Dermis blood vessel endothelial cell (primary cell): ENCODE measurements at regions not wholly inside any gene's neighbourhood (a gene's known extent, or its start where the extent isn't known, plus 50 kb on each side); places are given as distances from the start of the nearest gene placed in this dataset.

Source experiments
- DNase-seq: peaks from one replicate; pipeline ENCODE4 v3.0.0; 2010

GRCh38 chr12:125373375-125373774, 308.1 kb downstream of the AACS start:
- DNase-seq, result no peak

DNA sequence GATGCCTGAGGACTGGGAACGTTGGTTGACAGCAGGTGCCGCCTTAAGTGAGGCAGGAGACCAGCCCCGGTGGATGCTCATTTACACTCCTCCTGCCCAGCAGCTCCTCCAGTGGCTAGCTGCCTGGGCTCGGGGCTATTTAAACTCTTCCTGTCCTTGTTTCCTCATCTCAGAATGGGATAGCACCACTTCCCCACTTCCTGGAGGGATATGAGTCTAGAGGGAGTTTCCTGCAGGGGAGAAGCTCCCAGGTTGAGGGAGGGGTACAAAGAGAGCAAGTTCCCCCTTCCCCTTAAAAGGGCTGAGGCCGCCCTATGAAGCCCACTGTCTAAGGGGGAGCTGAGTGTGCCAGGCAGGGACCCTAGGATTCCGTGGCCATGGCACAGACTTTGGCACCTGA, 311.2 kb downstream of the AACS start:
- no peak for DNase-seq

DNA sequence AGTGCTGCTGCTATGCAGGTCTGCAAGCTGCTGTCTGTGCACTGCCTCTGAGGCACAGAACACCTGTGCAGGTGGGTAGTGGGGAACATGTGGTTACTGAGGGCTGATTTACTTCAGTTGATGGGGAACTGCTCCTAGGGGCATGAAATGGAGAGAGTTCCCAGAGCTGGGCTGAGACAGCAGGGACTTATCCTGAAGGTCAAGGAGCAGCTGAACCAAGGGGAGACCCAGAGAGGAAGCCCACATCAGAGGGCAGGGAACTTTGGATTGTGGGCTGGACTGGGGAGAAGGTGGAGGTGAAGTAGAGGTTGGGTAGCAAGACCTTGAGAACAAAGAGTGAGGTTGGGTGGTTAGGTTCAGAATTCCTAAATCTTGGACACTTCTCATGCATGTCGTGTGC, 311.9 kb downstream of the AACS start:
- DNase-seq, result no peak

DNA sequence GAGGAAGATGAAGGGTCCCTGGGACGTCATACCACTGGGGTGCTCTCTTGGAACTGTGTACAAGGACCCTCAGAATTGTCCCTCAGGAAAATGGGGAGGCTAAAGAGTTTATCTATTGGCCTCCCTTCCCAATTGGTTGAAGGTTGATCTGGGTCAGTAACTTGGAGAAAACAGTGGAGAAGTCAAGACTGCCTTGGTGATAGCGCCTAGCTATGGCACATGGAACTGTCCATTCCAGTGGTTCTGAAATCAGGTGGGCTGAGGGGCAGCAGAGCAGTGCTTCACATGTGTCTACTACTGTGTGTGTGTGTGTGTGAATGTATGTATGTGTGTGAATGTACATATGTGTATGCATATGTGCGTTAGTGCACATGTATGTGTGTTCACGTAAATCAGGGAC, 316.1 kb downstream of the AACS start:
- no peak for DNase-seq

DNA sequence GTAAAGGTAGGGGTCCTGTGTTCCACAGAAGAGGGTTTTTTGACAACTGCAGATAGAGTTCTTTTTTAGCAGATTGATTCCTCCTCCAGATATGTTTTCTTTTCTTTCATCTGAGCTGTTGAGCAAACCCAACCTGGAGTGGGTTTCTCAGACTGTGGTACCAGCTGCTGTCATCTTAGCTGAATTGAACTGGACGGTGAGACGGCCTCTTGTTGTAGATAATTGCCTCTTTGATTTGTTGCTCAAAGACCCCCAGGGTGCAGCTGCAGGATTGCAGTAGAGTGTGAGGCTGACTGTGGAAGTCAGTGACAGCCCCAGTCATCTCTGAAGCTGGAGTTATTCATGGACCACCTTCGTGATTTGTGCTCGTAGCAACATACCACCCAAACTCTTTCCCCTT, 317.7 kb downstream of the AACS start:
- no peak for DNase-seq

DNA sequence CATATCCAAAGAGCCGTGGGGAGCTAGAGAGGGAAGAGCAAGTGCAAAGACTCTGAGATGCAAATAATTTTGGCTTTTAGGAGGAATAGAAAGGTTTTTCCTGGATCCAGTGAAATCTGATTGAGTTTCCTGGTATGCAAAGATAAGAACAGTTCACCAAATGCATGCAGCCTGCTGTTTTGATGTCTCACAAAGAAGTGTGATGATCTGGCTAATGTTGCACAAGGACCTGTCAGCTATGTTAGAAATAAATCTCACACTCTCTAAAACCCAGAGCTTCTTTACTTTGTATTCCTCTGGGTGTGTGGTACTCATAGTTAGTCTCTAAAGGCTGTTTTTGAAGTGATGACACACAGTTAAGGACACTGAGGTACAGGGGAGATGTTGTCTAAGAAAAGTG, 321.4 kb downstream of the AACS start:
- no peak for DNase-seq

- DNase-seq, result no peak
Observed at GRCh38 chr12:125387206-125387605, 322.0 kb downstream of the AACS start.

GRCh38 chr12:125389061-125389697, 323.9 kb downstream of the AACS start:
- no peak for DNase-seq

DNA sequence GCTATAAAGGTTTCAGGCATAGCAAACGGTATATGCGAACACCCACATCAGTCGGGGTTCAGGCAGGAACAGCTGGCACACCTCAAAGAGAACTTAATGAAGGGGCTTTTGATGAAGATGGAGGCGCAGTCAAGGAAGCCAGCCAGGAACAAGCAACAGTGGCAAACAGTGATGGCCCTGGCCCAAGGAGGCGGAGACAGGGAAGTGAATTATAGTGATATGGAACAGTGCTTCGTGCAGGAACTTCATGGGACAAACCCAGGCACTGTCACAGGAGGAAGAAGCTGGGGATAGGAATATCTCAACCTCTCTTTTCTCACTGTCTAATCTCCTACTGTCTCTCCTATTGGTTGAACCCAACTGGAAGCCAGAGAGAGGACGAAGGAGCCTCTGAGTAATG, 328.3 kb downstream of the AACS start:
- no peak for DNase-seq

DNA sequence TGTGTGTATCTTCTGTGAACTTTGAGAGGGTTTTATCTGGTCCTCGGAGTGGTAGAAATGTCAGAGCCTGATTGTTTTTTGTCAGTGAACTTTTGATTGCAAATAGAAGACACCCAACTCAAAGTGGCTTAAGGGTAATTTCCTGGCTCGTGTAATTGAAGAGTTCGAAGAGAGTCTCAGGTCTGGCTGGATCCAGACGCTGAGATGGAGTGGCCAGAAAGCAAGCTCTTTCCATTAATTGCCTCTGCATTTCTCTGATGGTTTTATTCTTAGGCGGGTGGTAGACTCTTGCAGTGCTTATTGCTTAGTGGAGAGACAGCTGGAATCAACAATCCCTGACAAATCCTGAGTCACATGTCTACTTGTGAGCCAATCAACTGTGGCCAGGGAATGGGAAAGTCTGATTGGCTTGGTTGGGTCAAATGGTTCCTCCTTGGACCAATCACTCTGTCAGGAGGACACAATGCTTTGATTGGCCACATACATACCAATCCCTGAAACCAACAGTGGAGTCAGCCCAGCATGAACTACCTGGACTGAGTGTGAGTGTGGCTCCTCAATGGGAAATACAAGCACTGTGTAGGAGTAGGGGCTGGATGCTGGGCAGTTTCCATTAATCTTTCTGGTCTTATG, 330.5 kb downstream of the AACS start:
- no peak for DNase-seq

- no peak for DNase-seq
Observed at GRCh38 chr12:125399489-125399888, 334.3 kb downstream of the AACS start.

GRCh38 chr12:125402874-125403789, 337.9 kb downstream of the AACS start:
- peak; percentile 60 for DNase-seq

DNA sequence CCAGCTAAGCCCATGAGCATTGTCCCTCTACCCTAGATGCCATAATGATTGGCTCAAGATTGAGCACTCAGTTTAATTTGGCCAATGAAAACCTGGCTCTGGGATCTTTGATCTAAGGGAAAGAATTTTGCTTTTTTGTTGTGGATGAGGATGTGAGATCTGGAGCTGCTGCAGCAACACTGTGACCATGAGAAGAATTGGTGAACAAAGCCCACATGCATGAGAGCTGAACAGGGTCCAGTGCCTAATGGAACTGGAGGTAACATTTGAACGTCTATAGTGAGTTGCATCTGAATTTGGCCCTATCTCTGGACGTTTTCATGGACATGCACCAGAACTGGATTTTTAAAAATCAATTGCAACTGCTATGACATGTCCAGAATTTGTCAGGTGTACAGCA, 338.6 kb downstream of the AACS start:
- DNase-seq, result no peak

DNA sequence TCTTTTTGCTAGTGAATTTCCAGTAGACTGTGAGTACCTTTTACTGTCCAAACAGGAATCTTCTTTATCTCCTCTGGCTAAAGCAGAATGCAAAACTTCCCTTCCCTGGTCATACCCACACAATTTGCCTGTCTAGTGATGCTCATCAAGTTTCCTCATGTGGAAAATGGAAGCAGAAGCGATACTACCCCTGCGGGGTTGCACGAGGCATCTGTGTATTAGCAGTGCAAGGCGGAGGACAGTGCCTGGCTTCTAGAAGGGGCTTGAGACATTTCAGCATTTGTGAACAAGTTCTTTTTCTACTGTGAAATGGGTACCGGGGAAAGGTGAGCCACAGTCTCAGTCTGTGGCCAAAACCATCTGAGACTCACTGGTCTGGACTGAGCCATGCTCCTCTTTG, 340.9 kb downstream of the AACS start:
- DNase-seq, result no peak

DNA sequence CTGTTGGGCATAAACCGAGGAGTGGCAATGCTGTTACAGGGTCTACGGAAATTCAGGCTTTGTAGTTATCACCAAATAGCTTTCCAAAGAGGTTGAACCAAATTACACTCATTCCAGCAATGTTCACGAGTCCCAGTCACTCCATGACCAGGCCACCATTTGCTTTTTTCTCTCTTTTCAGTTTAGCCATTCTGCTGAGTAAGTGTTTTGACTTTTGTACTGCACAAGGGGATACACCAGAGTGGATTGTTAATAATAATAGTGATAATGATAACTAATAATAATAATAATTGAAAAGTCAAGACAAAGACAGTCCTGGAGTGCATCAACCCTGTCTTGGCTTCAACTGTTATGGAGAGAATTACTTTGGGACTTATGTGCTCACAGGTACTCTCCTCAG, 343.5 kb downstream of the AACS start:
- DNase-seq, result no peak

DNA sequence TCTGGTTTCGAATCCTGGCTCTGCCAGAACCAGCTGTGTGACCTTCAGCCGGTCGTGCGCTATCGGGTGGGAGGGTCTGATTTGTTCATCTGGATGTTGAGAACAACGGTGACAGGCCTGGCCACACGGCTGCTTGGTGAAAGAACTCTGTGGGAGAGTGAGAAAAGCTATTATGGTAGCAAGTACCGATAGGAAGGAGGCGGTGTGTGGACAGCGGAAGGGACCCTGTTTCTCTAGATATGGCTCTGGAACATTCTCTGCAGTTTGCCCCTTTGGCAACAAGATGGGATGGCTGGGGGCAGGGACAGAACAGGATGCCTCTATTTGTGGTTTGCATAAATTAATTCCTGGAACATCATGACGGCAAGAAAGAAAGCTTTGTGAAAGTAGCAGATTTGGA, 347.3 kb downstream of the AACS start:
- DNase-seq, result no peak

DNA sequence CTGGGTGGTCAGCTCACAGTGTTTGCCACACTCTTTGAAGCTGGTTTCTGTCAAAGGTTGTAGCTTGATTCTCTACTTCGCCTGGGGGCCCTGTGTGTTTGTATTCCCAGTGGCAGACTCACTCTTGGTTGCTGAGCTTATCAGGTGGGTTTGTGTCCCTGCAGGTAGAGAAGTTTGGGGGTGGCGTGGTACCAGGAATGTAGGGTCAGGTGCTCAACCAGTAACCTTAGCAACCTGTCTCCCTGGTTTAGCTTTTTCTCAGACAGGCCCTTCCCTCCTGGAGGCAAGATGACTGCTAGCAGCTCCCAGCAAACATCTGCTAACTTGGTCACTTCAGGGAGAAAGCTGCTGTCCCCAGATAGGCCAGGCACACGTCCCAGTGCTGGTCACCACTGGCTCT, 352.2 kb downstream of the AACS start:
- no peak for DNase-seq

GRCh38 chr12:125418902-125419564, 353.8 kb downstream of the AACS start:
- no peak for DNase-seq

- no peak for DNase-seq
Observed at GRCh38 chr12:125424909-125425308, 359.7 kb downstream of the AACS start.

- no peak for DNase-seq
Observed at GRCh38 chr12:125431516-125431915, 366.3 kb downstream of the AACS start.

- no peak for DNase-seq
Observed at GRCh38 chr12:125434131-125434530, 368.9 kb downstream of the AACS start.

GRCh38 chr12:125434936-125435443, 369.8 kb downstream of the AACS start:
- DNase-seq, result no peak

GRCh38 chr12:125435871-125436270, 370.6 kb downstream of the AACS start:
- no peak for DNase-seq
